Breast epithelium (tissue), 3 donors: ENCODE measurements at regions not wholly inside any gene's neighbourhood (a gene's known extent, or its start where the extent isn't known, plus 50 kb on each side); places are given as distances from the start of the nearest gene placed in this dataset.
A peak's percentile ranks its signal among the peaks of the same experiment; 100 is the strongest.

Experiments
- CTCF ChIP-seq, 3 donors: fragments of 450-650 bp; IDR thresholded peaks; one replicate each; pipeline ENCODE4 v1.5.1; 2016 to 2017; ENCODE audit warnings: antibody characterized with exemption in 3 of 3, mild to moderate bottlenecking in 3 of 3, moderate library complexity in 3 of 3
- POLR2A ChIP-seq: fragments of 450-650 bp; IDR thresholded peaks from one replicate; pipeline ENCODE4 v1.6.1; 2016; ENCODE audit warnings: antibody characterized with exemption, mild to moderate bottlenecking, moderate library complexity

GRCh38 chr6:166032366-166033200, 135.1 kb downstream of the TBXT start:
- peak in 1 of 3 donors; percentile 29 for TF ChIP-seq CTCF (IDR thresholded peaks at IDR 0.05)
- TF ChIP-seq POLR2A, result no peak
